NCI-H2029 treated with DMSO at 0.1 percent for 48 hours (cell line): ENCODE measurements at regions not wholly inside any gene's neighbourhood (a gene's known extent, or its start where the extent isn't known, plus 50 kb on each side); places are given as distances from the start of the nearest gene placed in this dataset.

Experiments
- DNase-seq: peaks from one replicate; lab custom pipeline; 2025; lab: John Stamatoyannopoulos, UW

GRCh38 chr21:41671212-41671762 is 95.6 kb downstream of the RIPK4 start:
- DNase-seq = no peak

GRCh38 chr21:41670056-41670805 is 96.6 kb downstream of the RIPK4 start:
- no peak for DNase-seq

- DNase-seq = no peak
These were observed 97.4 kb downstream of the RIPK4 start for GRCh38 chr21:41669533-41669830.

DNA sequence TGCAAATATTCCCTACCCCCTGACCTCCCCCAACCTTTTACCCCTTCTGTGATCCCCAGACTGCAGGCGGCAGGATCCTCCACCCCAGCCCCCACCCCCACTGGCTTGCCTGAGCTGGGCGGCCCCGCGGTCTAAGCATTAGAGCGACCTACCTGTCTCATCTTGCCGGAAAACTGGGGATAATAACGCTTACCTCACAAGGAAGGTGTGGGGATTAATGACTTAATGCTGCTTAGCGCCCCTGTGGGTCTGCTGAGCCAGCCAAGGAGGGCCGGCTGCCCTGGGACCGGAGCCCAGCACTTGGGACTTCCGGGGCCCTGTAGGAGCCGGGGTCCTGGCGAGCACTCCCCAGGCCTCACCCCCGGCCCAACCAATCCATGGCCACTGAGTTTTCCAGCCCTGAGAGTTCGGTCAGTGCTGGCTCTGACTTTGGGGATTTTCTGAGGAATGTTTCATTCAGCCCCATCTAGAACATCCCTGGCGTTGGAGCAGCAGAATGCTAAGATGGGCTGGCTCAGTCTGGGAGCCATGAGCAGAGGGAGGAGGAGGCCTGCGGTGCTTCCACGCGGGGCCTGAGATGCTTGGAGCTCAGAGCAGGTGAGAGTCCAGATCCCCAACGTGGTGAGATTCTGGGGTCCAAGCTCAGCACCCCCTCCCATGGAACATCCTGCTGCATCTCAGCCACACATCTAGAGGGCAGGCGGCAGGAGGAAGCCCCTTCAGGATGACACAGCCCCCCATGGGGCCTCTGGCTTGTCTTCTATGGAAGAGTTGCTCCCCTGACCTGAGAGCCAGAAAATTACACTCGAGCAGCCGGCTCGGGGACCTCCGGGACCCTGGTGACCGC is 97.9 kb downstream of the RIPK4 start:
- DNase-seq = no peak

DNA sequence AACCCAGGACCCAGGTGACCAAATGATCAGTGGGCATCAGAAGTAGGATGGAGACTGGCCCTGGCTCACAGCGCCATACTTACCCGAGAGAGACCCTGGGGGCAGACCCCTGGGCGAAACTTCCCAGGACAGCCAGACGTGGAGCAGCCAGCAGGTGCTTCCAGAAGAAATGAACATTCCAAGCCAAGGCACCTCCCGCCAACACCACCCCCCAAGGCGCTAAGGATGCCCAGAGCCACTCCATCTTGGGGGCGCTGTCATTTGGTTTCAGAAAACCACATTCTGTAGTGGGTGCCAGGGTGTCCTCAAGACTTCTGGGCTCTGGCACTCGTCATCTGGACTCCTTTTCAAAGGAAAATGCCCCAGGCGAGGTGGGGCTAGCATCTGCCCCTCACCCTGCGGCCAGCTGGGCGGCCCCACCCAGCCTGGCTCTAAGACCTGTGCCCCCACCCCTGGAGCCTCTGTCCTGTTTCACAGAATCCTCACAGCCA is 98.8 kb downstream of the RIPK4 start:
- no peak for DNase-seq

GRCh38 chr21:41667136-41667535 is 99.7 kb downstream of the RIPK4 start:
- DNase-seq = no peak

DNA sequence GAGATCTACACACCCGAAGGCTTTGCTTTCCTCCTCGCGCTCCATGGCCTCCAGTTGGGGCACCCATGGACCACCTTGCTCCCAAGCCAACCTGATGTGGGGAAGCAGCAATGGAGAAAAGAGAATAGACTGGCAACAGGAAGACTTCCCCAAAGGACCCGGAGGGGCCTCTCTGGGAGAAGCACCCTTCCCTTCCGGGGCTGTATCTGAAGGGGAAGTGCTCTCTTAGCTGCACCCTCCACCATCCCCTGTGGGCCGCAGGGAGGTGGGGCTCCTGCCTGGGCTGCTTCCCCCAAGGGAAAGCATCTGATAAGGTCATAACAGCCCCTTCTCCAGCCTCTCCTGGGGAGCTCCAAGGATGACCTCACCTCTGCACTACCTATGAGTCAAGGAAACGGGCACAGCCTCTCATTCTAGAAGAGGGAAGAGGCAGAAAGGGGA is 100.2 kb downstream of the RIPK4 start:
- no peak for DNase-seq

- DNase-seq = no peak
These were observed 100.9 kb downstream of the RIPK4 start for GRCh38 chr21:41665766-41666595.

GRCh38 chr21:41664881-41665765 is 101.7 kb downstream of the RIPK4 start:
- DNase-seq = no peak

DNA sequence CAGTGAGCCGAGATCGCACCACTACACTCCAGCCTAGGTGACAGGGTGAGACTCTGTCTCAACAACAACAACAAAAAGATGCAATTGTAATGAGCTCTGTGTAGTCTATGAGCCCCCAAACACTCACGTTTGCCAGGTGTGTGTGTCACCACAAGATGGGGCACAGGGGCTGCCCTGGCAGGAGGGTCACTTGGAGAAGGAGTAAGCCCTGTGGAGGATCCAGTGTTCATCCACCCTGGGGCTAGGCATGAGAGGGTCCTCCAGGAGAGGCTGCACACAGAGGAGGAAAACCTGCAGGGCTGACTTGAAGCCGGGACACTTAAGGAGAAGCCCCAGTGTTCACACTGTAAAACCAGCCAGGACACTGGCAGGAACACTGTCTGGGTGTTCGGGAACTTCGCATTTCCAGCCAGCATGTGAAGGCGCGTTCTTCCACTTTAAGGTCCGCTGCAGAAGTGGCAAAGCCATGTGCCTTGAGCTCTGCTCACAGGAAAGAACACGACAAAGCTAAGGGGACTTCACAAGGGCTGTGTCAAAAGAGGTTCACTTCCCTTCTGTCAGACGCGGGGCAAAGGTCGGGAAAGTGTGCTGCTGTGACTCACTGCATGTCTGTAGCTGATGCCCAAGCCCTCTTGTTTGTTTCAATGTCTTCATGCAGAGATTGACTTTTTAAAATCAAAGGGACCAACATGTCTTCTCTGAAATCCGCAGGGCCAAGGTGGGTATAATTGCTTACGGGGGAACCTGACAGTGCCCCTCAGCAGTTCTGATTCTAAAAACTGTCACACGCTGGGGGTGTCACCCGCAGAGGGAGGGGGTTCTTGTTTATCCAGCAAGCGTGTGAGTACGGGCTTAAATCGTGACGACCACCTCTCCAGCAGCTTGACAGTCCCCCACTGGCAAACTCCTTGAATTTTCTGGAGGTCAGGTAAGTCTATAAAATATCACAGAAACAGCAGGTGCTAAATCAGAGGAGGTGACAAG is 102.8 kb downstream of the RIPK4 start:
- DNase-seq = no peak

DNA sequence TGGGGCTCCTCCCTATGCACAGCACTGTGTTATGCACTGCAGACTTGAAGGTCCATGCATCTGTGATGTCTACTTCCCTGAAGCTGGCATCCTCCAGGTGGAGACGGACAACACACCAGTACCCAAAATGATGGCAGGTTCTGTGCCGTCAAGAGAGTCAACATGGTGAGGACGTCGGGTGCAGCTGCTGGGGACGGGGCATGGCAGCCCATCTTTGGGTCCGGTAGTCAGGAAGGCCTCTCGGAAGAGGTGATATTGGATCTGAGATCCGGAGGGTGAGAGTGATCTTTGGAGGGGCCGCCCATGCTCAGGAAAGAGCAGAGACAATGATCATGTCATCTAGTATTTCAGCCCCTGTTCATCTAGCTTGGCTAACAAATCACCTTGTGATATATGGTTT is 104.1 kb downstream of the RIPK4 start:
- no peak for DNase-seq

DNA sequence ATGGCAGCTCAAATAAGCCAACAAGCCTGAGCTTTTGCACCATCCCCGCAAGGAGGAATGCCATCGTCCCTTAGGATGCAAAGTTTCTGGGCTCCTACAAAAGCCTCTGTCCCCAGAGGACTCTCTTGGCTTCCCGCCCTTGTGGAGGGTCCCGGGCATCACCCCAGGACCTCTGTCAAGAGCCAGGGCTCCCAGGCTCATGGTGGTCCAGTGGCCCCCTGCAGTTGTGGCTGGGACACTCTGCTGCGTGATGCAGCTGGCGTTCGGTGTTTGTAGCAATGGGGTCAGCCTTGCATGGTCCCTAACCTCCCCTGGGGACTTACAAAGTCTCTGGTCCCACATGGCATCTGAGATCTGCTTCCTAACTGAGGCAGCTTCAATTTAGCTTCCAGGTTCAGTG is 104.7 kb downstream of the RIPK4 start:
- no peak for DNase-seq

- DNase-seq = no peak
These were observed 106.1 kb downstream of the RIPK4 start for GRCh38 chr21:41660748-41661147.

DNA sequence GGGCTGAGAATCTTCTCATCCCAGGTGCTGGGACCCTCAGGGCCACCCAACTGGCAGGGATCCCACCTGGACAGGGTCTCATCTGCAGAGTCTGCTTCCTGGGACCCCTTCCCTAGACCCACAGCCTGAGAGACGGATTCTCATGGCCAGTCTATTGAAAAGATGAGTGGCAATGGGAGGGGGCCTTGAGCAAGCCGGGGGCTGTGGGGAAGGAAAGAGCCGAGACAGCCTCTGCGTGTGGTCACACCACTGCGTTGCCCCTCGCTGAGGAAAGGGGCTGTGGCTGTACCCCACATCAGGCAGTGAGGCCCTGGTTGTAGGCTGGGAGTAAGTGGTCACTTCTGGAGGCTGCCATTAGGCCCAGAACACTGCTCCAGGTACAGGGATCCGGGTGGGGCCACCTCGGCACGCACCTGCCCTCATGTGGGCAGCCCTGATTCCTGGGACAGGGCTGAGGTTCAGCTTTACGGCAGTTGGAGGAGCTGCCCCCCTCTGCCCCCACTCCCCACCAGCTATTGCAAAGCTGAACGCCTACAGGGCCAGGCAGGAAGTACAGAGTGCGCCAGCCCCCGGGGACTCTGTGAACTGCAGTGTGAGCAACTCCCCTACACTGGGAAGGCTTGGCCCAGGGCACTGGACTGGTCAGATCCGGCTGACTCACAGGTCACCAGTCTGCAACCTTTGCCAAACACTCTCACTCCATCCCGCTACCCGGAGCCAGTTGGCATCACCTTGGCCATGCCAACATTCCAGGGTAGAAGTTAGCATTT is 106.9 kb downstream of the RIPK4 start:
- DNase-seq = no peak

- no peak for DNase-seq
These were observed 109.8 kb downstream of the RIPK4 start for GRCh38 chr21:41656946-41657525.

GRCh38 chr21:41655259-41655658 is 111.6 kb downstream of the RIPK4 start:
- no peak for DNase-seq

- no peak for DNase-seq
These were observed 112.8 kb downstream of the RIPK4 start for GRCh38 chr21:41653954-41654491.

DNA sequence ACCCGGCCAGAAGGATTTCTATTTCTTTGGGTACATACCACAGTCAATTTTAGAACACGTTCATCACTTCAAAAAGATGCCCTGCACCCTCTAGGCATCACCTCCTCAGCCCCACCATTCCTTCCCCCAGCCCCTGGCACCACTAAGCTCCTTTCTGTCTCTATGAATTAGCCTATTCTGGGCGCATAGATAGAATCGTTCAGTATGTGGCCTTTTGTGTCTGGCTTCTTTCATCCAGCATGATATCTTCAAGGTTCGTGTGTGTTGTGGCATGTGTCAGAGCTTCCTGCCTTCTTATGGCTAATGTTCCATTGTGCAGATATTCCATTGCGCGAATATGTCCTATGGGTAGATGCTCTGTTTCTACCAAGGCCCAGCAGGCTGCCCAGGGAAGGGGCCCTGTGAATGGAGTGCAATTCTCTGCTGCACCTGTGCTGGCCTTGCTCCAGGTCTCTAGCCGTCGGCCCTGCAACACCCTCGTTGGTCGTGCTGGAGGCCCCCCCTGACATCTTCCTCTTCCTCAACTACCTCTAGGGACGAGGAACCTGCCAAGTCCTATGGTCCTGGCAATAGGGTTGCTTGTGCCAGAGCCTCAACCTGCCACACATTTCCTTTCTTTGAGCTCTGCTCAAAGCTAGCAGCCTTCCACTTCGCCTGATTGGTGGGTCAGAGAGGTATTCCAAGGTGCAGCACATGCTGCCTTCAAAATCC is 113.5 kb downstream of the RIPK4 start:
- no peak for DNase-seq
